SK-N-MC (cell line): ENCODE measurements at regions not wholly inside any gene's neighbourhood (a gene's known extent, or its start where the extent isn't known, plus 50 kb on each side); places are given as distances from the start of the nearest gene placed in this dataset.

Experiments used
- DNase-seq: peaks from one replicate; pipeline ENCODE4 v3.0.0-alpha.2; 2011; ENCODE audit warnings: low read depth, low spot score
- H3K27ac ChIP-seq: fragments of 200-600 bp; sonication (generic); 2 replicates; pipeline ENCODE4 v1.5.1; 2016; ENCODE audit warnings: mixed run types
- H3K36me3 ChIP-seq: fragments of 200-600 bp; sonication (generic); 2 replicates; pipeline ENCODE4 v1.6.1; 2017; ENCODE audit warnings: antibody characterized with exemption, low read length, mixed read lengths; ENCODE audit not compliant: insufficient read depth
- H3K4me3 ChIP-seq: fragments of 200-600 bp; sonication (generic); 2 replicates; pipeline ENCODE4 v1.5.1; 2016
- H3K9ac ChIP-seq: fragments of 200-600 bp; sonication (generic); 2 replicates; pipeline ENCODE4 v1.8.0; 2017; ENCODE audit warnings: mixed run types, mixed read lengths; ENCODE audit not compliant: insufficient read length
- H3K9me3 ChIP-seq: fragments of 200-600 bp; sonication (generic); 2 replicates; pipeline ENCODE4 v1.6.1; 2017; ENCODE audit warnings: low read depth, mild to moderate bottlenecking, antibody characterized with exemption, low read length, moderate library complexity, mixed read lengths
- EZH2 ChIP-seq: fragments of 200-600 bp; sonication (generic); IDR thresholded peaks from one replicate; pipeline ENCODE4 v1.6.1; 2017; ENCODE audit warnings: antibody characterized with exemption
- FOXP2 ChIP-seq: optimal IDR thresholded peaks from 2 replicates; pipeline ENCODE3; 2011; ENCODE audit warnings: mild to moderate bottlenecking, moderate library complexity; ENCODE audit not compliant: insufficient read depth; ENCODE audit errors: extremely low read length, control extremely low read depth
- POLR2AphosphoS5 ChIP-seq: IDR thresholded peaks from 2 replicates; pipeline ENCODE4 v1.6.1; 2012; ENCODE audit warnings: mild to moderate bottlenecking, low read depth, low read length, borderline replicate concordance

- no peak overlapping the region for H3K9ac ChIP-seq
- H3K4me3 ChIP-seq = no peak overlapping the region
- TF ChIP-seq EZH2 = no peak
- TF ChIP-seq POLR2AphosphoS5 = no peak
- TF ChIP-seq FOXP2 = no peak
- H3K36me3 ChIP-seq = peaks cover 5% of the 10 kb centered on the region; the same call in 1 of the 2 replicates
- DNase-seq = no peak
- H3K27ac ChIP-seq = no peak overlapping the region
- peaks cover 9% of the 10 kb centered on the region; the same call in 1 of the 2 replicates for H3K9me3 ChIP-seq
These were observed 315.6 kb downstream of the TPBG start for GRCh38 chr6:82679232-82679631.

GRCh38 chr6:82680192-82680591 is 316.6 kb downstream of the TPBG start:
- Histone ChIP-seq H3K9me3 (peaks cover 9% of the 10 kb centered on the region; the same call in 1 of the 2 replicates), H3K36me3 (peaks cover 5% of the 10 kb centered on the region; the same call in 1 of the 2 replicates), H3K9ac (no peak overlapping the region), H3K27ac (no peak overlapping the region), H3K4me3 (no peak overlapping the region)
- TF ChIP-seq POLR2AphosphoS5 (no peak), EZH2 (no peak), FOXP2 (no peak)
- DNase-seq = no peak

- no peak overlapping the region for H3K27ac ChIP-seq
- DNase-seq = no peak
- no peak overlapping the region for H3K9ac ChIP-seq
- TF ChIP-seq POLR2AphosphoS5 = no peak
- no peak for TF ChIP-seq FOXP2
- no peak for TF ChIP-seq EZH2
- H3K36me3 ChIP-seq = peaks cover 10% of the 10 kb centered on the region; the same call in 1 of the 2 replicates
- H3K4me3 ChIP-seq = no peak overlapping the region
- H3K9me3 ChIP-seq = peaks cover 9% of the 10 kb centered on the region; the same call in 1 of the 2 replicates
These were observed 317.6 kb downstream of the TPBG start for GRCh38 chr6:82681119-82681714.

GRCh38 chr6:82686719-82687118 is 323.1 kb downstream of the TPBG start:
- peak; percentile 83 for DNase-seq
- H3K36me3 ChIP-seq = 0 out of 2 replicates have a peak, but pooled peaks cover 5% of the 10 kb centered on the region
- H3K27ac ChIP-seq = peak overlapping the region; percentile 99
- H3K9ac ChIP-seq = peak overlapping the region; percentile 60
- TF ChIP-seq FOXP2 (no peak), POLR2AphosphoS5 (peak; percentile 61), EZH2 (no peak)
- H3K4me3 ChIP-seq = peak overlapping the region; percentile 74
- H3K9me3 ChIP-seq = no peaks in the 10 kb centered on the region

GRCh38 chr6:82687855-82688254 is 324.2 kb downstream of the TPBG start:
- 0 out of 2 replicates have a peak, but pooled peaks cover 5% of the 10 kb centered on the region for H3K36me3 ChIP-seq
- H3K9me3 ChIP-seq = no peaks in the 10 kb centered on the region
- peak overlapping the region; percentile 60 for H3K9ac ChIP-seq
- TF ChIP-seq POLR2AphosphoS5 (no peak), EZH2 (no peak), FOXP2 (no peak)
- H3K27ac ChIP-seq = peak overlapping the region; percentile 99
- peak; percentile 83 for DNase-seq
- H3K4me3 ChIP-seq = peak overlapping the region; percentile 74

GRCh38 chr6:82690283-82690682 is 326.7 kb downstream of the TPBG start:
- TF ChIP-seq POLR2AphosphoS5 (no peak), FOXP2 (no peak), EZH2 (no peak)
- peak; percentile 60 for DNase-seq
- peak overlapping the region; percentile 47 for H3K4me3 ChIP-seq
- 0 out of 2 replicates have a peak, but pooled peaks cover 5% of the 10 kb centered on the region for H3K36me3 ChIP-seq
- H3K9ac ChIP-seq = peak overlapping the region; percentile 69
- no peaks in the 10 kb centered on the region for H3K9me3 ChIP-seq
- H3K27ac ChIP-seq = peak overlapping the region; percentile 99

- H3K27ac ChIP-seq = peak overlapping the region; percentile 99
- TF ChIP-seq FOXP2 = no peak
- TF ChIP-seq EZH2 = no peak
- no peak for TF ChIP-seq POLR2AphosphoS5
- H3K9me3 ChIP-seq = no peaks in the 10 kb centered on the region
- no peaks in the 10 kb centered on the region for H3K36me3 ChIP-seq
- DNase-seq = no peak
- no peak overlapping the region for H3K4me3 ChIP-seq
- H3K9ac ChIP-seq = no peak overlapping the region
These were observed 328.4 kb downstream of the TPBG start for GRCh38 chr6:82691997-82692396.

- Histone ChIP-seq H3K36me3 (no peaks in the 10 kb centered on the region), H3K9ac (no peak overlapping the region), H3K4me3 (no peak overlapping the region), H3K9me3 (no peaks in the 10 kb centered on the region), H3K27ac (0 out of 2 replicates have a peak overlapping the region, but pooled peaks have one; percentile 99)
- TF ChIP-seq POLR2AphosphoS5 = no peak
- no peak for TF ChIP-seq FOXP2
- TF ChIP-seq EZH2 = no peak
- no peak for DNase-seq
These were observed 329.5 kb downstream of the TPBG start for GRCh38 chr6:82693094-82693493.
